OCI-LY1 (cell line): ENCODE measurements at regions not wholly inside any gene's neighbourhood (a gene's known extent, or its start where the extent isn't known, plus 50 kb on each side); places are given as distances from the start of the nearest gene placed in this dataset.
"Not testable (repeated sequence)": the region's sequence is repeated elsewhere in the genome, so short reads cannot be mapped to it uniquely, and the experiment has no call there.

Source experiments
- CTCF ChIP-seq: fragments of 200-600 bp; sonication (generic), shearing (Covaris generic); IDR thresholded peaks from 2 replicates; pipeline ENCODE4 v1.5.1; 2017; ENCODE audit warnings: mild to moderate bottlenecking, antibody characterized with exemption, low read length, moderate library complexity, mixed read lengths
- EZH2 ChIP-seq: fragments of 200-600 bp; sonication (generic), shearing (Covaris generic); IDR thresholded peaks from 2 replicates; pipeline ENCODE4 v1.8.0; 2017; ENCODE audit warnings: borderline replicate concordance, mixed run types, mild to moderate bottlenecking, antibody characterized with exemption, low read length, moderate library complexity, mixed read lengths

GRCh38 chr10:47626975-47627374 is 103.5 kb upstream of the AGAP9 start:
- not testable (repeated sequence) for TF ChIP-seq CTCF, EZH2
